ENCODE measurements at regions not wholly inside any gene's neighbourhood (a gene's known extent, or its start where the extent isn't known, plus 50 kb on each side); places are given as distances from the start of the nearest gene placed in this dataset.

GRCh38 chr2:40964509-40965250, 512.8 kb upstream of the SLC8A1 start:
- peaks cover 2% of the 10 kb centered on the region for H3K9me3 ChIP-seq (ENCODE audit: severe bottlenecking)

GRCh38 chr2:40967451-40967850, 515.6 kb upstream of the SLC8A1 start:
- no peak for TF ChIP-seq CTCF (IDR thresholded peaks at IDR 0.05; ENCODE audit: low read depth, low read length)
- Histone ChIP-seq H3K4me3 (ENCODE audit: low read depth, low read length) (no peak overlapping the region), H3K27me3 (ENCODE audit: insufficient read depth, low read depth, severe bottlenecking) (no peaks in the 10 kb centered on the region), H3K36me3 (no peaks in the 10 kb centered on the region), H3K27ac (no peak overlapping the region), H3K9me3 (ENCODE audit: severe bottlenecking) (peaks cover 2% of the 10 kb centered on the region)
- no peak for DNase-seq

More at GRCh38 chr2:40964509-40965250, 512.8 kb upstream of the SLC8A1 start:
- H3K27ac ChIP-seq: no peak overlapping the region
- no peak for TF ChIP-seq CTCF (IDR thresholded peaks at IDR 0.05; ENCODE audit: low read depth, low read length)
- no peaks in the 10 kb centered on the region for H3K27me3 ChIP-seq (ENCODE audit: insufficient read depth, low read depth, severe bottlenecking)
- DNase-seq: no peak
- H3K4me3 ChIP-seq (ENCODE audit: low read depth, low read length): no peak overlapping the region
- no peaks in the 10 kb centered on the region for H3K36me3 ChIP-seq

GRCh38 chr2:40975151-40975550, 523.3 kb upstream of the SLC8A1 start:
- no peak for DNase-seq
- H3K36me3 ChIP-seq: no peaks in the 10 kb centered on the region
- no peak overlapping the region for H3K4me3 ChIP-seq (ENCODE audit: low read depth, low read length)
- no peak overlapping the region for H3K27ac ChIP-seq
- H3K9me3 ChIP-seq (ENCODE audit: severe bottlenecking): no peaks in the 10 kb centered on the region
- H3K27me3 ChIP-seq (ENCODE audit: insufficient read depth, low read depth, severe bottlenecking): no peaks in the 10 kb centered on the region
- no peak for TF ChIP-seq CTCF (IDR thresholded peaks at IDR 0.05; ENCODE audit: low read depth, low read length)

GRCh38 chr2:40997362-40997761, 545.5 kb upstream of the SLC8A1 start:
- Histone ChIP-seq H3K9me3 (ENCODE audit: severe bottlenecking) (no peaks in the 10 kb centered on the region), H3K27ac (no peak overlapping the region), H3K36me3 (no peaks in the 10 kb centered on the region), H3K27me3 (ENCODE audit: insufficient read depth, low read depth, severe bottlenecking) (no peaks in the 10 kb centered on the region), H3K4me3 (ENCODE audit: low read depth, low read length) (no peak overlapping the region)
- no peak for DNase-seq
- TF ChIP-seq CTCF (IDR thresholded peaks at IDR 0.05; ENCODE audit: low read depth, low read length): no peak

GRCh38 chr2:41000374-41000773, 548.5 kb upstream of the SLC8A1 start:
- DNase-seq: no peak
- Histone ChIP-seq H3K36me3 (no peaks in the 10 kb centered on the region), H3K27ac (no peak overlapping the region), H3K27me3 (ENCODE audit: insufficient read depth, low read depth, severe bottlenecking) (no peaks in the 10 kb centered on the region), H3K4me3 (ENCODE audit: low read depth, low read length) (no peak overlapping the region), H3K9me3 (ENCODE audit: severe bottlenecking) (no peaks in the 10 kb centered on the region)
- TF ChIP-seq CTCF (IDR thresholded peaks at IDR 0.05; ENCODE audit: low read depth, low read length): no peak

- no peak for TF ChIP-seq CTCF (IDR thresholded peaks at IDR 0.05; ENCODE audit: low read depth, low read length)
- no peaks in the 10 kb centered on the region for H3K9me3 ChIP-seq (ENCODE audit: severe bottlenecking)
These were observed 549.0 kb upstream of the SLC8A1 start for GRCh38 chr2:41000906-41001305.

More at GRCh38 chr2:41000906-41001305, 549.0 kb upstream of the SLC8A1 start:
- no peak overlapping the region for H3K27ac ChIP-seq
- DNase-seq: no peak
- no peaks in the 10 kb centered on the region for H3K36me3 ChIP-seq
- H3K27me3 ChIP-seq (ENCODE audit: insufficient read depth, low read depth, severe bottlenecking): no peaks in the 10 kb centered on the region
- H3K4me3 ChIP-seq (ENCODE audit: low read depth, low read length): no peak overlapping the region
